Fibroblast of the conjunctiva (primary cell): ENCODE measurements at regions not wholly inside any gene's neighbourhood (a gene's known extent, or its start where the extent isn't known, plus 50 kb on each side); places are given as distances from the start of the nearest gene placed in this dataset.

Experiments used
- DNase-seq: peaks from one replicate; pipeline ENCODE4 v3.0.0-alpha.2; 2010; ENCODE audit warnings: low read depth

GRCh38 chr2:185147361-185147760, 549.0 kb downstream of the ZNF804A start:
- no peak for DNase-seq

GRCh38 chr2:185152186-185152585, 553.9 kb downstream of the ZNF804A start:
- DNase-seq: no peak

- DNase-seq: no peak
Measured at GRCh38 chr2:185161701-185162100, 563.4 kb downstream of the ZNF804A start.

- DNase-seq: no peak
Measured at GRCh38 chr2:185174353-185174752, 564.3 kb upstream of the FSIP2 start.

GRCh38 chr2:185179743-185180142, 558.9 kb upstream of the FSIP2 start:
- no peak for DNase-seq

GRCh38 chr2:185181901-185182300, 556.7 kb upstream of the FSIP2 start:
- no peak for DNase-seq

GRCh38 chr2:185185044-185185443, 553.6 kb upstream of the FSIP2 start:
- DNase-seq: no peak

- no peak for DNase-seq
Measured at GRCh38 chr2:185187421-185187820, 551.2 kb upstream of the FSIP2 start.

GRCh38 chr2:185188656-185189055, 549.9 kb upstream of the FSIP2 start:
- no peak for DNase-seq

- DNase-seq: no peak
Measured at GRCh38 chr2:185201063-185201462, 537.5 kb upstream of the FSIP2 start.

- no peak for DNase-seq
Measured at GRCh38 chr2:185202381-185202780, 536.2 kb upstream of the FSIP2 start.

- no peak for DNase-seq
Measured at GRCh38 chr2:185202945-185203528, 535.6 kb upstream of the FSIP2 start.

GRCh38 chr2:185208261-185208660, 530.3 kb upstream of the FSIP2 start:
- no peak for DNase-seq

- no peak for DNase-seq
Measured at GRCh38 chr2:185215497-185215896, 523.1 kb upstream of the FSIP2 start.

GRCh38 chr2:185219981-185220380, 518.6 kb upstream of the FSIP2 start:
- DNase-seq: no peak

- no peak for DNase-seq
Measured at GRCh38 chr2:185222311-185222710, 516.3 kb upstream of the FSIP2 start.

GRCh38 chr2:185227391-185227790, 511.2 kb upstream of the FSIP2 start:
- DNase-seq: no peak

- no peak for DNase-seq
Measured at GRCh38 chr2:185239491-185239890, 499.1 kb upstream of the FSIP2 start.

GRCh38 chr2:185240796-185241195, 497.8 kb upstream of the FSIP2 start:
- DNase-seq: no peak

GRCh38 chr2:185241556-185241955, 497.0 kb upstream of the FSIP2 start:
- no peak for DNase-seq

- no peak for DNase-seq
Measured at GRCh38 chr2:185242462-185242861, 496.1 kb upstream of the FSIP2 start.

GRCh38 chr2:185245216-185245615, 493.4 kb upstream of the FSIP2 start:
- no peak for DNase-seq

- DNase-seq: no peak
Measured at GRCh38 chr2:185245806-185246205, 492.8 kb upstream of the FSIP2 start.

GRCh38 chr2:185246717-185247116, 491.9 kb upstream of the FSIP2 start:
- DNase-seq: no peak

GRCh38 chr2:185255566-185255965, 483.0 kb upstream of the FSIP2 start:
- no peak for DNase-seq
